ENCODE measurements at regions not wholly inside any gene's neighbourhood (a gene's known extent, or its start where the extent isn't known, plus 50 kb on each side); places are given as distances from the start of the nearest gene placed in this dataset.
"Not testable (repeated sequence)": the region's sequence is repeated elsewhere in the genome, so short reads cannot be mapped to it uniquely, and the experiment has no call there.

- ChIA-PET CTCF (ENCODE audit: partially characterized antibody) (no interaction called here), POLR2A (ENCODE audit: partially characterized antibody) (no interaction called here)
- Histone ChIP-seq H3K27me3 (ENCODE audit: insufficient read depth, low read length) (no peaks in the 10 kb centered on the region), H3K9me3 (ENCODE audit: control insufficient read depth in 1 of 2, low read length in 2 of 2) (no peaks in the 10 kb centered on the region), H3K36me3 (ENCODE audit: insufficient read depth, low read length) (no peaks in the 10 kb centered on the region), H3K4me1 (ENCODE audit: insufficient read depth, low read length) (no peaks in the 10 kb centered on the region), H3K27ac (ENCODE audit: low read depth, low read length) (no peak overlapping the region), H3K4me3 (ENCODE audit: low read length in 2 of 2) (no peak overlapping the region)
- Mint-ChIP-seq H3K27me3 (no peaks in the 10 kb centered on the region), H3K4me3 (no peak overlapping the region), H3K4me1 (no peaks in the 10 kb centered on the region), H3K36me3 (no peaks in the 10 kb centered on the region), H3K27ac (no peak overlapping the region), H3K9me3 (peaks cover 0 to 24% (median 7%) of the 10 kb centered on the region in 8 donors)
- DNase-seq = no peak
- intact Hi-C loops (cut with micrococcal nuclease) = no loop called here
These were observed 135.8 kb downstream of the GASK1B start for GRCh38 chr4:158036998-158037397.

- H3K4me1 ChIP-seq (ENCODE audit: insufficient read depth, low read length) = no peaks in the 10 kb centered on the region
- ChIA-PET POLR2A (ENCODE audit: partially characterized antibody) (no interaction called here), CTCF (ENCODE audit: partially characterized antibody) (no interaction called here)
- no peak overlapping the region for H3K4me3 Mint-ChIP-seq
- H3K36me3 Mint-ChIP-seq = no peaks in the 10 kb centered on the region
- no peaks in the 10 kb centered on the region for H3K27me3 ChIP-seq (ENCODE audit: insufficient read depth, low read length)
- intact Hi-C loops (cut with micrococcal nuclease) = no loop called here
- H3K27ac Mint-ChIP-seq = no peak overlapping the region
- H3K36me3 ChIP-seq (ENCODE audit: insufficient read depth, low read length) = no peaks in the 10 kb centered on the region
- no peaks in the 10 kb centered on the region for H3K4me1 Mint-ChIP-seq
- H3K4me3 ChIP-seq (ENCODE audit: low read length in 2 of 2) = no peak overlapping the region
- H3K9me3 ChIP-seq (ENCODE audit: control insufficient read depth in 1 of 2, low read length in 2 of 2) = no peaks in the 10 kb centered on the region
- no peak for DNase-seq
- no peaks in the 10 kb centered on the region for H3K27me3 Mint-ChIP-seq
- peaks cover 0 to 17% (median 7%) of the 10 kb centered on the region in 8 donors for H3K9me3 Mint-ChIP-seq
- no peak overlapping the region for H3K27ac ChIP-seq (ENCODE audit: low read depth, low read length)
These were observed 137.1 kb downstream of the GASK1B start for GRCh38 chr4:158035662-158036195.

- no peak overlapping the region for H3K4me3 Mint-ChIP-seq
- no peaks in the 10 kb centered on the region for H3K36me3 Mint-ChIP-seq
- Histone ChIP-seq H3K4me3 (ENCODE audit: low read length in 2 of 2) (no peak overlapping the region), H3K9me3 (ENCODE audit: control insufficient read depth in 1 of 2, low read length in 2 of 2) (no peaks in the 10 kb centered on the region), H3K4me1 (ENCODE audit: insufficient read depth, low read length) (no peaks in the 10 kb centered on the region), H3K36me3 (ENCODE audit: insufficient read depth, low read length) (no peaks in the 10 kb centered on the region), H3K27ac (ENCODE audit: low read depth, low read length) (no peak overlapping the region), H3K27me3 (ENCODE audit: insufficient read depth, low read length) (no peaks in the 10 kb centered on the region)
- H3K27me3 Mint-ChIP-seq = no peaks in the 10 kb centered on the region
- ChIA-PET CTCF (ENCODE audit: partially characterized antibody) (no interaction called here), POLR2A (ENCODE audit: partially characterized antibody) (no interaction called here)
- intact Hi-C loops (cut with micrococcal nuclease) = no loop called here
- H3K9me3 Mint-ChIP-seq = peaks cover 0 to 8% (median 3%) of the 10 kb centered on the region in 8 donors
- peak overlapping the region in 1 of 7 donors; percentile 37 for H3K27ac Mint-ChIP-seq
- no peak for DNase-seq
- no peaks in the 10 kb centered on the region for H3K4me1 Mint-ChIP-seq
These were observed 139.3 kb downstream of the GASK1B start for GRCh38 chr4:158033416-158034120.

GRCh38 chr4:158032733-158033415, 140.0 kb downstream of the GASK1B start:
- no peak overlapping the region for H3K4me3 ChIP-seq (ENCODE audit: low read length in 2 of 2)
- no peaks in the 10 kb centered on the region for H3K36me3 ChIP-seq (ENCODE audit: insufficient read depth, low read length)
- H3K27me3 ChIP-seq (ENCODE audit: insufficient read depth, low read length) = no peaks in the 10 kb centered on the region
- no peaks in the 10 kb centered on the region for H3K36me3 Mint-ChIP-seq
- H3K27ac ChIP-seq (ENCODE audit: low read depth, low read length) = no peak overlapping the region
- POLR2A ChIA-PET (ENCODE audit: partially characterized antibody) = no interaction called here
- H3K9me3 ChIP-seq (ENCODE audit: control insufficient read depth in 1 of 2, low read length in 2 of 2) = no peaks in the 10 kb centered on the region
- no peaks in the 10 kb centered on the region for H3K27me3 Mint-ChIP-seq
- peak overlapping the region in 1 of 7 donors; percentile 37 for H3K27ac Mint-ChIP-seq
- CTCF ChIA-PET (ENCODE audit: partially characterized antibody) = no interaction called here
- H3K9me3 Mint-ChIP-seq = peaks cover 0 to 10% (median 6%) of the 10 kb centered on the region in 8 donors
- DNase-seq = no peak
- H3K4me1 ChIP-seq (ENCODE audit: insufficient read depth, low read length) = no peaks in the 10 kb centered on the region
- no peaks in the 10 kb centered on the region for H3K4me1 Mint-ChIP-seq
- H3K4me3 Mint-ChIP-seq = no peak overlapping the region
- intact Hi-C loops (cut with micrococcal nuclease) = no loop called here

GRCh38 chr4:158028381-158028780, 144.4 kb downstream of the GASK1B start:
- H3K9me3 ChIP-seq (ENCODE audit: control insufficient read depth in 1 of 2, low read length in 2 of 2); H3K4me1 Mint-ChIP-seq; H3K27me3 ChIP-seq (ENCODE audit: insufficient read depth, low read length); H3K4me3 ChIP-seq (ENCODE audit: low read length in 2 of 2); intact Hi-C loops (cut with micrococcal nuclease); POLR2A ChIA-PET (ENCODE audit: partially characterized antibody); H3K4me1 ChIP-seq (ENCODE audit: insufficient read depth, low read length); CTCF ChIA-PET (ENCODE audit: partially characterized antibody); H3K36me3 ChIP-seq (ENCODE audit: insufficient read depth, low read length); H3K27me3 Mint-ChIP-seq; H3K27ac Mint-ChIP-seq; DNase-seq; H3K4me3 Mint-ChIP-seq; H3K27ac ChIP-seq (ENCODE audit: low read depth, low read length); H3K36me3 Mint-ChIP-seq: not testable (repeated sequence)
- H3K9me3 Mint-ChIP-seq = peaks cover 2 to 10% (median 4%) of the 10 kb centered on the region in 8 donors

- Histone ChIP-seq H3K27me3 (ENCODE audit: insufficient read depth, low read length) (no peaks in the 10 kb centered on the region), H3K9me3 (ENCODE audit: control insufficient read depth in 1 of 2, low read length in 2 of 2) (no peaks in the 10 kb centered on the region), H3K4me1 (ENCODE audit: insufficient read depth, low read length) (no peaks in the 10 kb centered on the region), H3K4me3 (ENCODE audit: low read length in 2 of 2) (no peak overlapping the region), H3K27ac (ENCODE audit: low read depth, low read length) (no peak overlapping the region), H3K36me3 (ENCODE audit: insufficient read depth, low read length) (no peaks in the 10 kb centered on the region)
- ChIA-PET POLR2A (ENCODE audit: partially characterized antibody) (no interaction called here), CTCF (ENCODE audit: partially characterized antibody) (no interaction called here)
- Mint-ChIP-seq H3K4me3 (no peak overlapping the region), H3K4me1 (no peaks in the 10 kb centered on the region), H3K27me3 (no peaks in the 10 kb centered on the region), H3K27ac (no peak overlapping the region), H3K9me3 (peaks cover 2 to 10% (median 5%) of the 10 kb centered on the region in 8 donors), H3K36me3 (no peaks in the 10 kb centered on the region)
- intact Hi-C loops (cut with micrococcal nuclease) = no loop called here
- no peak for DNase-seq
These were observed 147.7 kb downstream of the GASK1B start for GRCh38 chr4:158025131-158025530.

- POLR2A ChIA-PET (ENCODE audit: partially characterized antibody) = no interaction called here
These were observed 152.0 kb downstream of the GASK1B start for GRCh38 chr4:158020734-158021346.

More at GRCh38 chr4:158020734-158021346, 152.0 kb downstream of the GASK1B start:
- Mint-ChIP-seq H3K4me3 (no peak overlapping the region), H3K27me3 (no peaks in the 10 kb centered on the region), H3K4me1 (no peaks in the 10 kb centered on the region), H3K36me3 (no peaks in the 10 kb centered on the region), H3K9me3 (peaks cover 0 to 4% (median 0%) of the 10 kb centered on the region in 8 donors), H3K27ac (no peak overlapping the region)
- no peak overlapping the region for H3K4me3 ChIP-seq (ENCODE audit: low read length in 2 of 2)
- H3K27ac ChIP-seq (ENCODE audit: low read depth, low read length) = no peak overlapping the region
- no peaks in the 10 kb centered on the region for H3K9me3 ChIP-seq (ENCODE audit: control insufficient read depth in 1 of 2, low read length in 2 of 2)
- intact Hi-C loops (cut with micrococcal nuclease) = no loop called here
- no peak for DNase-seq
- no peaks in the 10 kb centered on the region for H3K27me3 ChIP-seq (ENCODE audit: insufficient read depth, low read length)
- no peaks in the 10 kb centered on the region for H3K36me3 ChIP-seq (ENCODE audit: insufficient read depth, low read length)
- H3K4me1 ChIP-seq (ENCODE audit: insufficient read depth, low read length) = no peaks in the 10 kb centered on the region
- CTCF ChIA-PET (ENCODE audit: partially characterized antibody) = no interaction called here
